Ramos (cell line): ENCODE measurements at regions not wholly inside any gene's neighbourhood (a gene's known extent, or its start where the extent isn't known, plus 50 kb on each side); places are given as distances from the start of the nearest gene placed in this dataset.

ENCODE experiments used
- in situ Hi-C: fragments of 300-500 bp; cut with MboI; formaldehyde crosslinking; loops from one replicate; pipeline ENCODE4 v1.14.3; 2022; ENCODE audit warnings: low sequenced_read_pairs; ENCODE audit not compliant: unreplicated experiment

GRCh38 chr15:97600190-97600589 lies 360.3 kb upstream of the ARRDC4 start:
- in situ Hi-C loops: no loop called here

GRCh38 chr15:97604677-97605076 lies 355.8 kb upstream of the ARRDC4 start:
- in situ Hi-C loops: no loop called here

DNA sequence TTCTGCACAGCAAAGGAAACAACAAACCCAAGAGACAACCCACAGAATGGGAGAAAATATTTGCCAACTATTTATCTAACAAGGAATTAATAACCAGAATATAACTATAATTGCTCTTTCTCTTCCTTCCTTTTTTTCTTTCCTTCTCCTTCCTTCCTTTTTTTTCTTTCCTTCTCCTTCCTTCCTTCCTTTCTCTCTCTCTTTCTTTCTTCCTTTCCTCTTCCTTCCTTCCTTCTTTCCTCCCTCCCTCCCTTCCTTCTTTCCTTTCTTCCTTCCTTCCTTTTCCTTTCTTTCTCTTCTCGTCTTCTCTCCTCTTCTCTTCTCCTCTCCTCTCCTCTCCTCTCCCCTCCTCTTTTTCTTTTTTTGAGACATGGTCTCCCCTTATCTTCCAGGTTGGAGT lies 345.4 kb upstream of the ARRDC4 start:
- in situ Hi-C loops: no loop called here

DNA sequence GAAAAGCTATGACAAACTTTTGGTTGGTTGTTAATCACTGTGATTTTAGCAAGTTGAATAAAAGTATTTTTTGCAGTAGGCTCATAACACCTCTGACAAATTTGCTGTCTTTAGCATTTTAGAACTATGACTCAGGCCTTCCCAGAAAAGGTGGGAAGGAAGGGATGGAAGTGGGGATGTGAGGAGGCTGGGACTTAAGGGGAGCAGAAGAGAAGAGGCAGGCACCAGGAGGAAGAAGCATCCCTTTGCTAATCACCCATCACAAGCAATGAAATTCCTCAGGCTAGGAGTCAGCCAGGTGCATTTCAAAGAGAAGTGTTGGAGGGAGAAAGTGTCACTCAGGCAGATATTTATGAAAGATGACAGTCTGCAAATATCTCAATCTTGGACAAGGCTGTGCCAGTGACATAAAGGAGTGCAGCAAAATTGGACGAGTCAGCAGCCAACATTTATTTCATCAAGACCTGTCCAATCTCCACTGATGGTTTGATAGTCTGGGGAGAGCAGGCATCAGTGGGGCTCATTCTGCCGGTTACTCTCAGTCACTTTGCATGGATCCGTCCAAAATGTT lies 337.3 kb upstream of the ARRDC4 start:
- in situ Hi-C loops: no loop called here

DNA sequence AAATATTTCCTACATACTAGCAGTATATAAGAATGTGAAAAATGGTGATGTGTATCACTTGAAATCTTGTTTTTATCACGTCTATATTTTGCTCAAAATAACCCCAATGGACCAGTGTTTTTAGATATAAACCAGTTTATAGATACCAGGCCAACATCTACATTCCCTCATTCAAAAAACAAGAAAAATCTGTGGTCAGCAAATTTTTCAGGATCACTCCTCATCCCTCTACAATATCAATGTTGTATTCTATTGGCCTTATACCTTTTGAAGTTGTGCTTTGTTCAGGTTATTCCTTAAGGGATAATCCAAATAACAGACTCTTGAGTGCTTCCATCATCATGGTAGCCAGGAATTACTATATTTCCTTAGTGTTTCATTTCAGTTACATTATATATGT lies 332.9 kb upstream of the ARRDC4 start:
- in situ Hi-C loops: no loop called here

GRCh38 chr15:97645758-97646157 lies 314.7 kb upstream of the ARRDC4 start:
- in situ Hi-C loops: no loop called here

- in situ Hi-C loops: no loop called here
These were observed 311.8 kb upstream of the ARRDC4 start for GRCh38 chr15:97648728-97649127.

DNA sequence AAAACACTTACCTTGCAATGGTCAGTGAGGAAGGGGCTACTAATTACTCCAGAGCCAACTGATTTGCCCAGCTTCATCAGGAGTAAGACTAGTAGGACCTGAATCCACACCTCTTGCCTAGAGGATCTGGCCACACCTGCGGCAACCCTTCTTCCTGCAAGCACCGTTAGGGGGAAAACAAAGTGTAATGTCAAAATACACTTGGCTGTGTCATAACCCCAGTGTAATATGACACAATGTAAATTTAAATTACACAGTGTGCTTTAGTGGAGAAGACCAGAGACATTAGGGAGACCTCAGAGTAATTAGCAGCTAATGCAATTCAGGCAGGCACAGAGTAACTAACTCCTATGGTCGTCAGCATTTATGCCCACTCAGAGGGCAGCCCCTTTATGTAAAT lies 308.5 kb upstream of the ARRDC4 start:
- in situ Hi-C loops: no loop called here

DNA sequence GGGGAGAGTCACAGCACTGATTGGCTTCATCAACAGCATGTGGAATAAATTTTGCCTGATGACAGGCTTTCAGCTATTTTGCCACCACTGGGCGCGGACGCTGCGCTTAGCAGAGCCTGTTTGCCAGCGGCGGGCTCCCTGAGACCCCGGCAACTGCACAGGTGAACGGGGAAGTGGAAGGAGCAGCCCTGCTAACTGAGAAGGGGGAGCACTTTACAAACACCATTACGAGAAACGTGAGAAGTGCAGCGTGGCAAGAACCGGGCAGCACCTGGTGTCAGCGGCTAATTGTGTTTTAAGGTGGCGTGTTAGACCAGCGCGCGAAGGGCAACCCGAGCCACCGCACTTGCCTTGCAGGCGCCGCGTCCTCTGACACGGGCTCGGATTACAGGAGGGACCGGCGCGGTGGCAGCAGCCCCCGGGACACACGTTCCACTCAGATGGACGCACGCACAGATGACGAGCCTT lies 307.8 kb upstream of the ARRDC4 start:
- in situ Hi-C loops: no loop called here

- in situ Hi-C loops: no loop called here
These were observed 306.6 kb upstream of the ARRDC4 start for GRCh38 chr15:97653896-97654295.

GRCh38 chr15:97654481-97655076 lies 305.9 kb upstream of the ARRDC4 start:
- in situ Hi-C loops: no loop called here

DNA sequence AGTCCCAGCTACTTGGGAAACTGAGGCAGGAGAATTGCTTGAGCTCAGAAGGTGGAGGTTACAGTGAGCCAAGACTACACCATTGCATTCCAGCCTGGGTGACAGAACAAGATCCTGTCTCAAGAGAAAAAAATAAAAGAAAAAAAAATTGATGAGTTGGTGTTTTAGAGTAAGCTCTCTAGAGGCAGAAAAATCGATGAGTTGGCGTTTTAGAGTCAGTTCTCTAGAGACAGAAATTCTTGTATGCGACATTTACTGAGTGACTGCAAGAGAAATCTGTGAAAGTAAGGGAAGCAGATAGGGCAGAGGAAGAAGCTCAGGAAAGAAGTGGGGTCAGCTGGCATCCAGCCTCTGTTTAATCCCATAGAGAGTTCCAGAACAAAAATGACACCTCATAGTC lies 298.7 kb upstream of the ARRDC4 start:
- in situ Hi-C loops: no loop called here

- in situ Hi-C loops: no loop called here
These were observed 287.9 kb upstream of the ARRDC4 start for GRCh38 chr15:97672586-97672985.

- in situ Hi-C loops: no loop called here
These were observed 281.8 kb upstream of the ARRDC4 start for GRCh38 chr15:97678656-97679055.

DNA sequence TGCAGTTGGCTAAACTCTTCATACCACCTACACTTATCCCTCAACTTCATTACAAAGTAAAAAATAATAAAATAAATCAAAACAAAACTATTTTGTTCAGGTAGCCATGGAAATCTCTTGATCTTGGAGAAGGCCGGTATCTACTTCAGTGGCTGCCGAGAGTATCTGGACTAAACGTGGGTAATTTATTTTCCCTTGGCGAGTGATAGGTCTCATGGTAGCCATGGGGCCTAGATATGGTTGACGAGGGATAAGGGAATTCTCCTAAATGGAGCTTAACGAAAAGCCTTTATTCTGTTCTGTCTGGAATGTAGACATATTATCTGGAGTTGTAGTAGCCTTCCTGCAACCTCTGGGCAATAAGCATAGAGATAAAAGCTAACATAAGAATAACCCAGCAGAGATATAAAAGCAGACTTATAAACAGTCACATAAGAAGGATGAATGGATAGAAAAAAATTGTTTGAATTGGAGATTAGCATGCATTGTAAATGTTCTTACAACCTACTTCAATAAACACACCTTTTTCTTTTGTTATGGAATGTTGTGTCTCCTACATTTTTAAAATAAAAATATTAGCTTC lies 281.3 kb upstream of the ARRDC4 start:
- in situ Hi-C loops: no loop called here

DNA sequence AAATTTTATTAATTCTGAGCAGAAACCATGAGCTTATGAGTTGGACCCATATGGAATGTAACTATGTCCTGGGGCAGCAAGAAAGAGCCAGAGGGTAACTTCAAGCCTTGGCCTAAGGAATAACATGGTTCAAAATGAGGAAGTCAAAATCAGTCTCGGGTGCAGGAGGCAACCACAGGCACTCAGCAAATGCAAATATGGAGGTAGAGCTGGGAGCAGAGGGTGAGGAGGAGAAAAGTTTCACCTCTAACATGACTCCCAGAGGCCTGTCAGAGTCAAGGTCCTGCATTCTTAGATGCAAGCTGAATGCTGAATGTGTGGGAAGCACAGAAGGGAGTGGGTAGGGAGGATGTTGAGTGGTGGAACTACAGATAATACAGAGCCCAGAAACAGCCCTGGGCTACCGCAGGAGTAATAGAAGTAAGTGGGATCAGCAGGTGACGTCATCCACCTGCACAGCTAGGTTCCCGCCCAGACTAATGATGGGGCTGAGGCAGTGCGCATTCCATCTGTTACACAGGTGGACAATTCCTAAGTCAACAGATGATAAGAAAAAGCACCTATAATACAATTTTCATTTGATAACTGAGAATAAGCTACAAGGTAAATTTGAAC lies 279.8 kb upstream of the ARRDC4 start:
- in situ Hi-C loops: no loop called here

DNA sequence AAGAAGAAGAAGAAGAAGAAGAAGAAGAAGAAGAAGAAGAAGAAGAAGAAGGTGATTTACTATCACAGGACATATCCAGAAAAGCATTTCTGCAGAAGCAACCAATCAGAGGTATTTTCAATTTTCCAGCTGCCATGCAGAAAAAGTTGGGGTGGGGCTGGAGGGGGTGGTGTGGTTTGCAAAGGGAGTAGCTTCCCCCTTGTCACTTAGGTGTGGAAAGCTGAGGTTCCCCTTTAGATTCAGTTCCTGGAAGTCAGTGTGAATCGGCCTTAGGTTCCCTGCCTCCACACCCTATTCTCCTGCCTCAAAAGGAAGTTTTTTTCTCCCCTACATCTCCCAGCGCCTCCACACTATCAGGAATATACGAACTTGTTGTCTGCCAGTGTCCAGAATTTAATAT lies 276.7 kb upstream of the ARRDC4 start:
- in situ Hi-C loops: no loop called here

GRCh38 chr15:97684249-97684648 lies 276.3 kb upstream of the ARRDC4 start:
- in situ Hi-C loops: no loop called here

DNA sequence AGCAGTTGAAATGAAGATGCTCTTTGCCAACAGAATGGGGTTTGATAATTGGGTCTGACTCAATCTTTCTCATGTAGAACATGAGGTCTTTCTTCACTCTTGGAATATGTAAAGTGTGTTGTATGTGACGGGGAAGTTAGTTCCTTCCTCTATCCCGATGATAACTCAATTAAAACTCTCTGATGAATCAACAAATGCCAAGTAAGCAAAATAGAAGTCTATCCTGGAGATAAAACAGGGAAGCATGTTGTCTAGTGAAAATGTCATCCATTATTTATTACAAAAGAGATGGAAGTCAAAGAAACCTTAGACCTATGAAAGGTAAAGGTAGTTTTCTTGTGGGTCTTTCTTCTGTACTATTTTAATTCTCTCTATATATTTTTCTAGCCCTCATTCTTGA lies 274.2 kb upstream of the ARRDC4 start:
- in situ Hi-C loops: no loop called here

DNA sequence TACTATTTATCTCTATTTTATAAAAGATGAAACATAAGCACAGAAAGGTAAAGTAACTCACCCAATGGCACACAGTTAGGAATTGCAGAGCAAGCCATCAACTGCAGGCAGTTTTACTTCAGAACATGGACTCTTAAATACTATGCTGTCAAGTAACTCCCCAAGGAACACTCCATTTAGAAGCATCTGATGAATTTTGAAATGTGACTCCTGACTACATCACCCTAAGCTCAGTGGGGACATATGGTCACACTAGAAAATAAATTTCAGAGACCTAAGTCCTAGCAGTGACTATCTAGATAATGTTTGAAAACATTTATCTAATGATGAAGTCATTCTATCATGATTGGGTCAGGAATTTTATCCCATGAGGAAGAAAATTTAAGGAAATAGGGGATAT lies 272.8 kb upstream of the ARRDC4 start:
- in situ Hi-C loops: no loop called here

- in situ Hi-C loops: no loop called here
These were observed 272.3 kb upstream of the ARRDC4 start for GRCh38 chr15:97688177-97688576.

DNA sequence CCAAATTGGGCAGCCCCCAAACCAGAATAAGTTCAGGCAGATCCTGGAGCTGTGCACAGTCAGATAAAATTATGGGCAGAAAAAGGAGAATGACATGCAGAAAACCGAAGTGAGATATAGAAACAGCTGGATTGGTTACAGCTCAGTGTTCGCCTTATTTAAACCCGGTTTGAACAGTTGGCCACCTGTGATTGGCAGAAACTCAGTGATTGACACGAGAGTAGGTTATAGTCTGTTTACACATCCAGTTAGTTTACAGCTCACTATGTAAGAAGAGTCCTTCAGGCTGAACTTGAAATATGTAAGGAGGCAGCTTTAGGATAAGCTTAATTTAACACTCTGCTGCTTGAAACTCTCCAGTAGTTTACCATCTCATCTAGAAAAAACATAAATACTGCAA lies 271.6 kb upstream of the ARRDC4 start:
- in situ Hi-C loops: no loop called here
